ENCODE measurements at regions not wholly inside any gene's neighbourhood (a gene's known extent, or its start where the extent isn't known, plus 50 kb on each side); places are given as distances from the start of the nearest gene placed in this dataset.
"Not testable (repeated sequence)": the region's sequence is repeated elsewhere in the genome, so short reads cannot be mapped to it uniquely, and the experiment has no call there.

GRCh38 chr4:15206526-15206925, 204.2 kb downstream of the CPEB2 start:
- DNase-seq (ENCODE audit: low spot score); in situ Hi-C loops (cut with HindIII; ENCODE audit: low sequenced_read_pairs): not testable (repeated sequence)

- no peak for DNase-seq (ENCODE audit: low spot score)
- in situ Hi-C loops (cut with HindIII; ENCODE audit: low sequenced_read_pairs) = no loop called here
Measured at GRCh38 chr4:15213302-15213970, 211.2 kb downstream of the CPEB2 start.

GRCh38 chr4:15215109-15215508, 212.7 kb upstream of the C1QTNF7 start:
- in situ Hi-C loops (cut with HindIII; ENCODE audit: low sequenced_read_pairs) = no loop called here
- DNase-seq (ENCODE audit: low spot score) = no peak

GRCh38 chr4:15226203-15226602, 201.6 kb upstream of the C1QTNF7 start:
- in situ Hi-C loops (cut with HindIII; ENCODE audit: low sequenced_read_pairs) = no loop called here

GRCh38 chr4:15231265-15232091, 196.4 kb upstream of the C1QTNF7 start:
- DNase-seq (ENCODE audit: low spot score) = peak; percentile 84
- in situ Hi-C loops (cut with HindIII; ENCODE audit: low sequenced_read_pairs) = no loop called here

More at GRCh38 chr4:15226203-15226602, 201.6 kb upstream of the C1QTNF7 start:
- DNase-seq (ENCODE audit: low spot score) = no peak

- peak; percentile 33 for DNase-seq (ENCODE audit: low spot score)
- in situ Hi-C loops (cut with HindIII; ENCODE audit: low sequenced_read_pairs) = no loop called here
Measured at GRCh38 chr4:15232366-15233263, 195.2 kb upstream of the C1QTNF7 start.

GRCh38 chr4:15233264-15233597, 194.6 kb upstream of the C1QTNF7 start:
- in situ Hi-C loops (cut with HindIII; ENCODE audit: low sequenced_read_pairs) = no loop called here

GRCh38 chr4:15233626-15234025, 194.2 kb upstream of the C1QTNF7 start:
- in situ Hi-C loops (cut with HindIII; ENCODE audit: low sequenced_read_pairs) = no loop called here

More at GRCh38 chr4:15233264-15233597, 194.6 kb upstream of the C1QTNF7 start:
- peak; percentile 98 for DNase-seq (ENCODE audit: low spot score)

GRCh38 chr4:15234116-15234855, 193.5 kb upstream of the C1QTNF7 start:
- in situ Hi-C loops (cut with HindIII; ENCODE audit: low sequenced_read_pairs) = no loop called here

More at GRCh38 chr4:15233626-15234025, 194.2 kb upstream of the C1QTNF7 start:
- no peak for DNase-seq (ENCODE audit: low spot score)

GRCh38 chr4:15234856-15235126, 193.0 kb upstream of the C1QTNF7 start:
- no peak for DNase-seq (ENCODE audit: low spot score)
- in situ Hi-C loops (cut with HindIII; ENCODE audit: low sequenced_read_pairs) = no loop called here

More at GRCh38 chr4:15234116-15234855, 193.5 kb upstream of the C1QTNF7 start:
- DNase-seq (ENCODE audit: low spot score) = no peak

- no peak for DNase-seq (ENCODE audit: low spot score)
- in situ Hi-C loops (cut with HindIII; ENCODE audit: low sequenced_read_pairs) = no loop called here
Measured at GRCh38 chr4:15235135-15235534, 192.7 kb upstream of the C1QTNF7 start.

GRCh38 chr4:15237648-15238230, 190.1 kb upstream of the C1QTNF7 start:
- DNase-seq (ENCODE audit: low spot score) = no peak
- in situ Hi-C loops (cut with HindIII; ENCODE audit: low sequenced_read_pairs) = no loop called here

- DNase-seq (ENCODE audit: low spot score) = peak; percentile 20
- in situ Hi-C loops (cut with HindIII; ENCODE audit: low sequenced_read_pairs) = no loop called here
Measured at GRCh38 chr4:15238720-15239119, 189.1 kb upstream of the C1QTNF7 start.

GRCh38 chr4:15239866-15240265, 188.0 kb upstream of the C1QTNF7 start:
- no peak for DNase-seq (ENCODE audit: low spot score)
- in situ Hi-C loops (cut with HindIII; ENCODE audit: low sequenced_read_pairs) = no loop called here

GRCh38 chr4:15240764-15241163, 187.1 kb upstream of the C1QTNF7 start:
- in situ Hi-C loops (cut with HindIII; ENCODE audit: low sequenced_read_pairs) = no loop called here
- DNase-seq (ENCODE audit: low spot score) = no peak

GRCh38 chr4:15242021-15242420, 185.8 kb upstream of the C1QTNF7 start:
- in situ Hi-C loops (cut with HindIII; ENCODE audit: low sequenced_read_pairs) = no loop called here
- no peak for DNase-seq (ENCODE audit: low spot score)

- in situ Hi-C loops (cut with HindIII; ENCODE audit: low sequenced_read_pairs) = no loop called here
- DNase-seq (ENCODE audit: low spot score) = no peak
Measured at GRCh38 chr4:15244354-15244753, 183.5 kb upstream of the C1QTNF7 start.

GRCh38 chr4:15245006-15245530, 182.8 kb upstream of the C1QTNF7 start:
- no peak for DNase-seq (ENCODE audit: low spot score)
- in situ Hi-C loops (cut with HindIII; ENCODE audit: low sequenced_read_pairs) = no loop called here

- DNase-seq (ENCODE audit: low spot score) = no peak
- in situ Hi-C loops (cut with HindIII; ENCODE audit: low sequenced_read_pairs) = no loop called here
Measured at GRCh38 chr4:15250021-15250441, 177.8 kb upstream of the C1QTNF7 start.
